GM21717 (cell line): ENCODE measurements at regions not wholly inside any gene's neighbourhood (a gene's known extent, or its start where the extent isn't known, plus 50 kb on each side); places are given as distances from the start of the nearest gene placed in this dataset.

Source experiments
- ATAC-seq: cut with Tn5 transposase; IDR thresholded peaks from one replicate; pipeline ENCODE4 v1.9.1; 2021; ENCODE audit warnings: mild to moderate bottlenecking, moderate library complexity; ENCODE audit not compliant: unreplicated experiment

DNA sequence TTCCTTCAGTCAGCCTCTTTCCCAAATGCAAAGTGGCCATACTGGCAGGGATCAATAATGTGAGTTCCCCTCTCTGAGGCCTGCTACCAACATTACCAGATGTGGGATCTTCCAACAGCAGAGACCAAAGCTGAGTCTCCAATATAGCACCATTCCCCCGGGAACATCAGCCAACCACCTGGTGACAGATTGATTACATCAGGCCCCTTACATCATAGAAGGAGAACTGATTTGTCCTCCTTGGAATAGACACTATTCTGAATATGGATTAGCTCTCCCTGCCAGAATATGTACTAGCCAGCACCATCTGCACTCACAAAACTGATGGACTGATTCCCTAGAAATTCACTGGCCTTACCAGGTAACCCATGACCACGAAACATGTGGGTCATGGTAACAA, 61.9 kb upstream of the CARMIL1 start:
- ATAC-seq = no peak

DNA sequence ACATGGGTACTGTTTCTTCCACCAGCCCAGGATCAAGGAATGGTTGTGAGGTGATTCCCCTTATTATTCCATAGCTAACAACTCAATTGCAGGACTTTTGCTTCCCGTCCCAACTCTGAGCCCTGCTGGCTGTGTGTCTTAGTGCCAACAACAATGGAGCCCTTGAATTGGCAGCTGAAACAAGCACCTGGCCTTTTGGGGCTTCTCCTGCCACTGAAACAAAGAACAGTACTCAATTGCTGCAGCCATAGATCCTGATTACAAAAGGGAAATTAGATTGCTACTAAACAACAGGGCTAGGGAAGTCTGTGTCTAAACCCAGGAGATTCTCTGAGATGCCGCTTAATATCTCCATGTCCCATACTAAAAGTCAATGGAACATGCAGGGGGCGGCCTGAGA, 61.3 kb upstream of the CARMIL1 start:
- ATAC-seq = no peak

DNA sequence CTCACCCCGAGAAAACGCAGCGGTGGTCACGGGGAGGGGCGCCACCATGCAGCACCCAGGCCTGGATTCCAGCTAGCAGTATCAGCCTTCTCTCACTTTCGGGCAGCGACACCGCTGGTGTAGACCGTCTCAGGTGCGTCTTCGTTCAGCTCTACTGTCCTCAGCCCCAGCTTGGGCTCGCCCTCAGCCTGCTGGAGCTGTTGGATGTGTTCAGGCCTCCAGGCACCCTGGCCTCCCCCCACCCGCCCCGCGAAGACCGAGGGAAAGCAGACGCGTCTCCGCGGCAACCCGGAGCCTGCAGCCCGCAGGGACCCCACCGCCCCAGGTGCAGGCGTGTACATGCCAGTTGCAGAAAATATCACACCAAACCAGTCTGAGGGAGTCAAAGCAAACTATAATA, 60.8 kb upstream of the CARMIL1 start:
- no peak for ATAC-seq

DNA sequence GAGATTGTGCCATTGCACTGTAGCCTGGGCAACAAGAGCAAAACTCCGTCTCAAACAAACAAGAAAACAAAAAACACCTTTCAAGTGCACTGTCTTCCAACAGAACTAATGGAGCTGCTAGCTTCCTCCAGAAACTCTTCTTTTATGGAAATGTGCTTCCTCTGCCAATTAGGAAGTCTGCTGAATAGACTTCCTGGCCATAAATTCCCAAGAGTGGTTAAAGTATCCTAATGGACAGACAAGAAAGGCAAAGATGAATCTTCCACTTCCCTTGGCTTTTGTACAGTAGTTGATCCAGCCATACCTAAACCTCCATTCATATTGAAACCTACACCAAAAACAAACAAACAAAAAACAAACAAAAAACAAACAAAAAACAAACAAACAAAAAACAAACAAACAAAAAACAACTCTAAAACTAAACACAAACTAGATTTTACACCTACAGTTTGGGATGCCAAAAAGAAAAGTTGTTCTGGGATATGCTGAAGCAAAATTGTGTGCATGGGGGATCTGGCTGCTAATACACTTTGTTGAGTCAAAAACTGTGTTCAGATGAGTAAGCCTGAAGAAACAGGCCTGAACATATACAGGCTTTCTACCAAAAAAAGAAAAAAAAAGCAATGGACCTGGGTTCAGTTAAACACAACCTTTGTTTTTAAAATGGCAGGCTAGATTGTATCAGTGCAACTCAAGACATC, 59.8 kb upstream of the CARMIL1 start:
- ATAC-seq = no peak

- ATAC-seq = no peak
Measured at GRCh38 chr6:25219917-25220278, 59.3 kb upstream of the CARMIL1 start.

DNA sequence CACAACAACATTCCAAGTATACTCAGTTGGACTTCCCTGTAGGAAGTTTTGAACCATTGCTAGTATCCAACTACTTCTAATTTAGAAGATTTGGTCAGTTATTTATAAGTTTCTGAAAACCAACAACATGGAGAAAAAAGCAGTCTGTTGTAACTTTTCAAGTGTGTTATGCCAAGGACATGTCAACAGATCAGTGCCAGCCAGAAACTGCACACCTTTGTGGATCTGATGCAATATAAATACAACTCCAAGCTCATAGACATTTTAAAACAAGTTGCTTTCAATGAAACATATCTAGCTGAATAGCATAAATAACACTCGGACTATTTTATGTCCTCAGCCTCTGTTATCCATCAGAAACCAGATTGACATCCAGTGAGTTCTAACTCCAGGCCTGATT, 58.3 kb upstream of the CARMIL1 start:
- ATAC-seq = no peak

DNA sequence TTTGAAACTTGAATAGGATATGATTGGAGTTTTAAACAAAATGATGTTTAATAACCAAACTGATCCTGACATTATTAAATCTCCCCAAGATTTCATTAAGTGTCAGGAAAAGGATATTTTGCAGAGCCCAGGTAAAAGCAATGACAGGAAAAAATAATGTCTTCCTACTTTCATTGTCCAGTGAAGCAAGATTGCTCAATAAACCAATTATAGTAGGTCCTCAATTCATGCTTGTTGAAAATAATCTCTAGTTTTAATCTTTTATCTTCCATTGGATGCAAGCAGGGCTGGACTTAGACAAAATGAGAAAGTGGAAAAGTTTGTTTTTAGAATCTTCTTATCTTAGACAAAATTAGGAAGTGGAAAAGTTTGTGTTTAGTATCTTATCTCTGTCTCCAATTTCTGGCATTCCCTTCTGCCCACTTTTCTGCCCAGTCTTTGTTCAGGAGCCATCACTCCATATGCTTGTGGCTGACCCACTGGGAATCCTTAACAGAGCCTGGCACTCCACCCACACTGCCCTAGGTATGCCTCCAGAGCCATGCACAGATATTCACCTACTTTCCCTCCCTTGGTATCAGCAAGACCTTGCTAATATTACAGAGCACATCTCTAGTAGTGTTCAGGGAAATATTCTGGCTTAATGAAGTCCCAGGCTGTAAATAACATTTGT, 57.0 kb upstream of the CARMIL1 start:
- ATAC-seq = no peak

DNA sequence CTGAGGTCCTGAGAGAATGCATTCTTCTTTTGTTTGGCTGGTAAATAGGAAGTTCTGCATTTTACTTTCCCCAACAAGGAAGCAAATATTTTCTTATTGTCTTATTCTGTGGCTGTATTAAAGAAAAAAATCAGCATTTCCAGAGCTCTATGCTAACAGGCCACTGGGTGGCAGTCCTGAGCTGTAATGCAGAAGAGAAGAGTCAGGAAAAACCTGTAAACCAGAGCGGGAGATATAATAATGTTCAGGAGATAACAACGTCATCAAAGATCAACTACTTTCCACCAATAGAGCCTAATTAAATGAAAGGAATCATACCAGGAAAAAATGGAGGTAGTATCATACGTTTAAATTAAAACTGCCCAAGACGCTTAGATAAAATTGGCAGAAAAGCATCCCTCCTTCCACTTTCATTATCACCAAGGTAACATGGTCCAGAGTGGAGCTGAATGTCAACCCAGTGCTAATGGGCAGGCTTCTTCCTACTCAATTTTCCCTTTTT, 55.6 kb upstream of the CARMIL1 start:
- no peak for ATAC-seq

DNA sequence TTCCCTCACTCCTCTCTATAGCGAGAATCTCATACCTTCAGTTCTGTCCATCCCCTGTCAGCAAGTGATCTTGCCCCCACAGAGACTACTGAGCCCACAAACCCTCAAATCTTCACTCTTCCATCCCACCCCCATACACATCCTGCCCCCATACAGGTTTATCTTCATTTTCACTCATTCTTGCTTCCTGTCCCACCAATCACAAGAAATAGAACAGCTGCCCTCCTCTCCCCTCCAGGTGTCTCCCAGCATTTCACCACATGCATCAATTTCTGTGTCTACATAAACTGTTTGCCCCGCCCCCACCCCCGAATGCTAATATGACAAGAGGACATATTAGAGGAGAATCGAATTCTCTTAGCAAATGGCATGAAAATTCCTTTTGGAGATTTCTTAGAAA, 54.9 kb upstream of the CARMIL1 start:
- no peak for ATAC-seq

DNA sequence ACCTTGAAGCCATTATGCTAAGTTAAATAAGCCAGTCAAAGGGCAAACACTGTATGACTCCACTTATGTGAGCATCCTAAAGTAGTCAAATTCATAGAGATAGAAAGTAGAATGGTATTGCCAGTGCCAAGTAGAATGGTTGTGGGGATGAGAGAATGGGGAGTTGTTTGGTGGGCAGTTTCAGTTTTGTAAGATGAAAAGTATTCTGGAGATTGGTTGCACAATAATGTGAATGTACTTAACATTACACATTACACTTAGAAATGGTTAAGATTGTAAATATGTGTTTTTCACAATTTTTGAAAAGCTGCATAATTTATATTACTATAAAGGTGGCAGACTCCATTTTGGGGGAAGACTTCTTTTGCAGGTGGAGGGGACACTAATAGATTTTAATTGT, 51.3 kb upstream of the CARMIL1 start:
- no peak for ATAC-seq
